ENCODE measurements at regions not wholly inside any gene's neighbourhood (a gene's known extent, or its start where the extent isn't known, plus 50 kb on each side); places are given as distances from the start of the nearest gene placed in this dataset.

DNA sequence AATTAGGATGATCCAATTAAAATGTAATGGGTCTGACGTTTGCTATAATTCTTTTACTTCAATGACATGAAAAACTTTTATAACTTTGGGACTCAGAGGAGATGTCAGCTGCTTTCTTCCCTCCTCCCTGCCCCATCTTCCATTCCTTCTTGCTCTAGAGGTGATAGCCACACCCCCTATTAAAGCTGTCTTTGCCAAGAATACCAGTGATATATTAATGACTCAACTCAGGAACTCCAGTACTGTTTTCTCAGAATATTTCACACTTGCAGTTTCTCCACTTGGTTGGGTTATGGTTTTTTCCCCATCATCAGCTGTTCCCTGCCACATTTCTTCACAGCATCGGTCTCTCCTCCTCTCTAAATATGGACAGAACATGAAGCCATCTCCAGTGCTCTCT is 184.0 kb downstream of the KCNE4 start:
- TF ChIP-seq, protein P1, sequence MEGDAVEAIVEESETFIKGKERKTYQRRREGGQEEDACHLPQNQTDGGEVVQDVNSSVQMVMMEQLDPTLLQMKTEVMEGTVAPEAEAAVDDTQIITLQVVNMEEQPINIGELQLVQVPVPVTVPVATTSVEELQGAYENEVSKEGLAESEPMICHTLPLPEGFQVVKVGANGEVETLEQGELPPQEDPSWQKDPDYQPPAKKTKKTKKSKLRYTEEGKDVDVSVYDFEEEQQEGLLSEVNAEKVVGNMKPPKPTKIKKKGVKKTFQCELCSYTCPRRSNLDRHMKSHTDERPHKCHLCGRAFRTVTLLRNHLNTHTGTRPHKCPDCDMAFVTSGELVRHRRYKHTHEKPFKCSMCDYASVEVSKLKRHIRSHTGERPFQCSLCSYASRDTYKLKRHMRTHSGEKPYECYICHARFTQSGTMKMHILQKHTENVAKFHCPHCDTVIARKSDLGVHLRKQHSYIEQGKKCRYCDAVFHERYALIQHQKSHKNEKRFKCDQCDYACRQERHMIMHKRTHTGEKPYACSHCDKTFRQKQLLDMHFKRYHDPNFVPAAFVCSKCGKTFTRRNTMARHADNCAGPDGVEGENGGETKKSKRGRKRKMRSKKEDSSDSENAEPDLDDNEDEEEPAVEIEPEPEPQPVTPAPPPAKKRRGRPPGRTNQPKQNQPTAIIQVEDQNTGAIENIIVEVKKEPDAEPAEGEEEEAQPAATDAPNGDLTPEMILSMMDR (IDR thresholded peaks at IDR 0.05; ENCODE audit: low read depth, low read length) = no peak
- no peak for TF ChIP-seq EZH2phosphoT487 (IDR thresholded peaks at IDR 0.05; ENCODE audit: low read depth)

All from OCI-LY3 (cell line).